PC-9 (cell line): ENCODE measurements at regions not wholly inside any gene's neighbourhood (a gene's known extent, or its start where the extent isn't known, plus 50 kb on each side); places are given as distances from the start of the nearest gene placed in this dataset.

ENCODE experiments used
- EZH2 ChIP-seq: fragments of 200-600 bp; sonication (generic); IDR thresholded peaks from 2 replicates; pipeline ENCODE4 v1.8.0; 2017; ENCODE audit warnings: antibody characterized with exemption, low read depth
- TF ChIP-seq, protein P1 (sequence below): fragments of 200-600 bp; sonication (generic); conservative IDR thresholded peaks from 2 replicates; pipeline ENCODE4 v1.6.1; 2017; ENCODE audit warnings: mixed run types, antibody characterized with exemption, mild to moderate bottlenecking, moderate library complexity

DNA sequence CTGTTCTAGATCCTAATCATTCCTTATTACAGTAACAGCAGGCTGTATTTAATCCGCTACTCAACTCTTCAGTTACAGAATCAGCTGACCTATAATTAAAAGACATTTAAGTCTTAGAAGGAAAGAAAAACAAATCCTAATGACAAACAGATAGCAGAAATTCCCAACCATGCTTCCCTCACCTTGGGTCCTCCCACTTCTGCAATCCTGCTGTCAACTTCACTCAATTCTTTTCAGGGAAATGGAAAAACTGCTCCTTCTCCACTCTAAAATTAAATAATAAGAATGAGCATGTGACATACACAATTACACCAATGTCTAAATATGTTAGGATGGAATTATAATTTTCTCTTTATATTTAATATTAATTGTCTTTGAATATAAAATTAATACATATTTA lies 182.6 kb upstream of the LYPLAL1 start:
- TF ChIP-seq, protein P1, sequence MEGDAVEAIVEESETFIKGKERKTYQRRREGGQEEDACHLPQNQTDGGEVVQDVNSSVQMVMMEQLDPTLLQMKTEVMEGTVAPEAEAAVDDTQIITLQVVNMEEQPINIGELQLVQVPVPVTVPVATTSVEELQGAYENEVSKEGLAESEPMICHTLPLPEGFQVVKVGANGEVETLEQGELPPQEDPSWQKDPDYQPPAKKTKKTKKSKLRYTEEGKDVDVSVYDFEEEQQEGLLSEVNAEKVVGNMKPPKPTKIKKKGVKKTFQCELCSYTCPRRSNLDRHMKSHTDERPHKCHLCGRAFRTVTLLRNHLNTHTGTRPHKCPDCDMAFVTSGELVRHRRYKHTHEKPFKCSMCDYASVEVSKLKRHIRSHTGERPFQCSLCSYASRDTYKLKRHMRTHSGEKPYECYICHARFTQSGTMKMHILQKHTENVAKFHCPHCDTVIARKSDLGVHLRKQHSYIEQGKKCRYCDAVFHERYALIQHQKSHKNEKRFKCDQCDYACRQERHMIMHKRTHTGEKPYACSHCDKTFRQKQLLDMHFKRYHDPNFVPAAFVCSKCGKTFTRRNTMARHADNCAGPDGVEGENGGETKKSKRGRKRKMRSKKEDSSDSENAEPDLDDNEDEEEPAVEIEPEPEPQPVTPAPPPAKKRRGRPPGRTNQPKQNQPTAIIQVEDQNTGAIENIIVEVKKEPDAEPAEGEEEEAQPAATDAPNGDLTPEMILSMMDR: no peak
- TF ChIP-seq EZH2: no peak
